Transverse colon (tissue), 4 donors: ENCODE measurements at regions not wholly inside any gene's neighbourhood (a gene's known extent, or its start where the extent isn't known, plus 50 kb on each side); places are given as distances from the start of the nearest gene placed in this dataset.

Experiments
- POLR2AphosphoS5 ChIP-seq, 3 donors: sonication (generic); formaldehyde crosslinking; IDR thresholded peaks; one replicate each; pipeline ENCODE4 v1.6.1; 2016; ENCODE audit warnings: antibody characterized with exemption in 3 of 3
- TF ChIP-seq, protein P1 (sequence below), 5 experiments: fragments of 200-600 bp in 3 of 5; fragments of 450-650 bp in 2 of 5; sonication (generic) in 3 of 5; IDR thresholded peaks; 1 replicate in 2 of 5; 2 replicates in 3 of 5; pipeline ENCODE4 v1.5.1; 2016 to 2017; ENCODE audit warnings: antibody characterized with exemption in 5 of 5, inconsistent platforms in 3 of 5, mild to moderate bottlenecking in 2 of 5, moderate library complexity in 1 of 5

DNA sequence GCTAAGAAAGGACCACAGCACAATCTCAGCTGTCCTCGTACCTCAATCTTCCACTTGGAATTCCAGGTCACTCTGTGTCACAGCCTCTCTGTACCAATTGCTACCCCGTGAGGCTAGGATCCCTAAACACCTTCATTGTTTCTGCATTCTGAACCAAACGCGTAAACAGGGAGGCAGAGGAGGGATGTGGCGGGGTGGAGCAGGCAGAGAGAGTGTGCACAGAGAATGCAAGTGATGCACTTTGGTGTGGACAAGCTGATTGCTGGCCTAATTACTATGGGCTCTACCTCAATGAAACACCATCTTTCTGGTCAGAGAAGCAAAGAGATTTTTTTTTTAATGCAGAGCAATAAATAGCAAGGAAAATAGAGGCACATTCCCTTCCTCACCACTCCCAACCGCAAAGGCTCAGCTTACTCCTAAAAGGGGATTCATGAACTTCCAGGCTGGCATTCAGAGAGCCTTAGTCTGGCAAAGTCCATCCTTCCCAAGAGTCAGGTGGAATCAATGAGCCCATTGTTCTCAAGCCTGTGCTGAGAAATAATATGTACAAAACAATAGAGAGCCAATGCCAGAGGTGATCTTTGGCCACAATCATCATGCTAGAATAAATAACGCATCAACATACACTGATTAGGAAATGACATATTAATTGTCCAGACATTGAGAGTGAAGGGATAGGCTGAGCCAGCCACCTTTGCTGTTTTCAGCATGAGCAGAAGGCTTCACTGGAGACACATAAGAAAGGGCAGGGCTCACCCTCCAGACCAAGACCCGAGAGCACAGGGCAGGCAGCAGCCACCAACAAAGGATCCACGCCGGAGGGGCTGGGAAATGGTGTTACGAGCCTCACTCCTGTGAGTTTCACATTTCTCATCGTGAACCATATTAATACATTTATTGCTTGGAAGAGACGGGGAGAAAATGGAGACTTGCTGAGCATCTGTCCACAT is 278.8 kb downstream of the ENC1 start:
- no peak for TF ChIP-seq POLR2AphosphoS5 (IDR thresholded peaks at IDR 0.05)
- TF ChIP-seq, protein P1, sequence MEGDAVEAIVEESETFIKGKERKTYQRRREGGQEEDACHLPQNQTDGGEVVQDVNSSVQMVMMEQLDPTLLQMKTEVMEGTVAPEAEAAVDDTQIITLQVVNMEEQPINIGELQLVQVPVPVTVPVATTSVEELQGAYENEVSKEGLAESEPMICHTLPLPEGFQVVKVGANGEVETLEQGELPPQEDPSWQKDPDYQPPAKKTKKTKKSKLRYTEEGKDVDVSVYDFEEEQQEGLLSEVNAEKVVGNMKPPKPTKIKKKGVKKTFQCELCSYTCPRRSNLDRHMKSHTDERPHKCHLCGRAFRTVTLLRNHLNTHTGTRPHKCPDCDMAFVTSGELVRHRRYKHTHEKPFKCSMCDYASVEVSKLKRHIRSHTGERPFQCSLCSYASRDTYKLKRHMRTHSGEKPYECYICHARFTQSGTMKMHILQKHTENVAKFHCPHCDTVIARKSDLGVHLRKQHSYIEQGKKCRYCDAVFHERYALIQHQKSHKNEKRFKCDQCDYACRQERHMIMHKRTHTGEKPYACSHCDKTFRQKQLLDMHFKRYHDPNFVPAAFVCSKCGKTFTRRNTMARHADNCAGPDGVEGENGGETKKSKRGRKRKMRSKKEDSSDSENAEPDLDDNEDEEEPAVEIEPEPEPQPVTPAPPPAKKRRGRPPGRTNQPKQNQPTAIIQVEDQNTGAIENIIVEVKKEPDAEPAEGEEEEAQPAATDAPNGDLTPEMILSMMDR (IDR thresholded peaks at IDR 0.05), result no peak
